CD4-positive, alpha-beta T cell (primary cell): ENCODE measurements at regions not wholly inside any gene's neighbourhood (a gene's known extent, or its start where the extent isn't known, plus 50 kb on each side); places are given as distances from the start of the nearest gene placed in this dataset.

Experiments used
- ATAC-seq: fragments of 200-7000 bp; cut with Tn5 transposase; one replicate; pipeline ENCODE4 v1.10.0; 2022; ENCODE audit warnings: mild to moderate bottlenecking; ENCODE audit not compliant: poor library complexity
- CTCF ChIA-PET: fragments of 350-600 bp; sonication (Branson Sonifier 250); formaldehyde crosslinking; loops from one replicate; lab custom pipeline; 2021; ENCODE audit warnings: antibody characterized with exemption, inconsistent platforms; lab: Charles Lee
- POLR2A ChIA-PET: fragments of 350-600 bp; sonication (Branson Sonifier 250); formaldehyde crosslinking; loops from one replicate; lab custom pipeline; 2021; ENCODE audit warnings: antibody characterized with exemption, inconsistent platforms; lab: Charles Lee
- DNase-seq, 14 experiments: peaks; one replicate each; pipeline ENCODE4 v3.0.0-alpha.2; 2013 to 2020; ENCODE audit warnings: mixed read lengths in 2 of 14
- H3K27ac ChIP-seq, 2 donors: one replicate each; pipeline versions ENCODE4 v1.5.1 to v1.7.0; 2013; ENCODE audit warnings: low read length in 2 of 2, low read depth in 1 of 2, mild to moderate bottlenecking in 1 of 2
- H3K27me3 ChIP-seq, 2 experiments: 1 replicate in 1 of 2; 2 replicates in 1 of 2; pipeline versions ENCODE4 v1.6.1 to v1.7.0; 2013; ENCODE audit warnings: low read length in 2 of 2, control low read depth in 1 of 2, mild to moderate bottlenecking in 1 of 2, moderate library complexity in 1 of 2; ENCODE audit not compliant: insufficient read depth in 2 of 2, control insufficient read depth in 1 of 2
- H3K36me3 ChIP-seq: one replicate; pipeline ENCODE4 v1.6.1; 2013; ENCODE audit warnings: low read length, control low read depth; ENCODE audit not compliant: insufficient read depth
- H3K4me1 ChIP-seq: one replicate; pipeline ENCODE4 v1.6.1; 2013; ENCODE audit warnings: low read length, control low read depth; ENCODE audit not compliant: insufficient read depth
- H3K4me3 ChIP-seq: one replicate; pipeline ENCODE4 v1.5.1; 2013; ENCODE audit warnings: mild to moderate bottlenecking, low read length, moderate library complexity
- H3K9me3 ChIP-seq, 2 experiments: 1 replicate in 1 of 2; 2 replicates in 1 of 2; pipeline versions ENCODE4 v1.6.1 to v1.7.0; 2013; ENCODE audit warnings: low read length in 2 of 2, mild to moderate bottlenecking in 2 of 2, control low read depth in 1 of 2, moderate library complexity in 1 of 2; ENCODE audit not compliant: control insufficient read depth in 1 of 2, insufficient read depth in 1 of 2
- H3K27ac Mint-ChIP-seq: one replicate; pipeline ENCODE4 v1.8.0; 2020; ENCODE audit warnings: mixed read lengths
- H3K27me3 Mint-ChIP-seq: one replicate; pipeline ENCODE4 v1.8.0; 2021; ENCODE audit warnings: mixed read lengths
- H3K36me3 Mint-ChIP-seq: one replicate; pipeline ENCODE4 v1.8.0; 2021; ENCODE audit warnings: low read depth, mixed read lengths
- H3K4me1 Mint-ChIP-seq: one replicate; pipeline ENCODE4 v1.8.0; 2021; ENCODE audit warnings: low read depth, mixed read lengths
- H3K4me3 Mint-ChIP-seq: one replicate; pipeline ENCODE4 v1.8.0; 2020; ENCODE audit warnings: mild to moderate bottlenecking, mixed read lengths
- H3K9me3 Mint-ChIP-seq: one replicate; pipeline ENCODE4 v1.8.0; 2020; ENCODE audit warnings: mixed read lengths
- CTCF ChIP-seq: fragments of 200-600 bp; IDR thresholded peaks from one replicate; pipeline ENCODE4 v1.8.0; 2022; ENCODE audit warnings: antibody characterized with exemption, mild to moderate bottlenecking
- intact Hi-C, 2 experiments: fragments of 100-400 bp; cut with DNase I in 1 of 2; cut with micrococcal nuclease in 1 of 2; formaldehyde crosslinking; loops; one replicate each; pipeline versions ENCODE4 v1.15.1 to v1.9.0; 2023 to 2025; cut with DNase I, micrococcal nuclease

- ChIA-PET CTCF (no interaction called here), POLR2A (no interaction called here)
- no peak overlapping the region for H3K27ac ChIP-seq
- H3K4me3 ChIP-seq = no peak overlapping the region
- no peaks in the 10 kb centered on the region for H3K27me3 ChIP-seq
- Mint-ChIP-seq H3K4me3 (no peak overlapping the region), H3K36me3 (no peaks in the 10 kb centered on the region), H3K27me3 (no peaks in the 10 kb centered on the region), H3K9me3 (no peaks in the 10 kb centered on the region), H3K4me1 (no peaks in the 10 kb centered on the region), H3K27ac (no peak overlapping the region)
- intact Hi-C loops = no loop called here
- DNase-seq = no peak
- H3K9me3 ChIP-seq = no peaks in the 10 kb centered on the region
- TF ChIP-seq CTCF = no peak
- H3K4me1 ChIP-seq = no peaks in the 10 kb centered on the region
- H3K36me3 ChIP-seq = no peaks in the 10 kb centered on the region
- ATAC-seq = no peak
Observed at GRCh38 chrY:15471371-15471770, 947.0 kb downstream of the NLGN4Y start.

GRCh38 chrY:15478348-15478963, 954.1 kb downstream of the NLGN4Y start:
- no peaks in the 10 kb centered on the region for H3K36me3 Mint-ChIP-seq
- CTCF ChIA-PET = no interaction called here

GRCh38 chrY:15500536-15500935, 976.2 kb downstream of the NLGN4Y start:
- intact Hi-C loops = no loop called here
- no peak overlapping the region for H3K4me3 ChIP-seq
- no peak overlapping the region for H3K27ac Mint-ChIP-seq
- H3K4me3 Mint-ChIP-seq = no peak overlapping the region
- DNase-seq = no peak
- no peaks in the 10 kb centered on the region for H3K36me3 Mint-ChIP-seq
- H3K4me1 ChIP-seq = no peaks in the 10 kb centered on the region
- H3K9me3 ChIP-seq = no peaks in the 10 kb centered on the region
- ChIA-PET CTCF (no interaction called here), POLR2A (no interaction called here)
- no peak for TF ChIP-seq CTCF
- peaks cover 19% of the 10 kb centered on the region for H3K27me3 Mint-ChIP-seq
- no peaks in the 10 kb centered on the region for H3K9me3 Mint-ChIP-seq
- H3K27ac ChIP-seq = no peak overlapping the region
- H3K4me1 Mint-ChIP-seq = no peaks in the 10 kb centered on the region
- no peaks in the 10 kb centered on the region for H3K36me3 ChIP-seq
- no peaks in the 10 kb centered on the region for H3K27me3 ChIP-seq
- ATAC-seq = no peak

More at GRCh38 chrY:15478348-15478963, 954.1 kb downstream of the NLGN4Y start:
- H3K27ac Mint-ChIP-seq = no peak overlapping the region
- H3K9me3 Mint-ChIP-seq = no peaks in the 10 kb centered on the region
- H3K27ac ChIP-seq = no peak overlapping the region
- H3K36me3 ChIP-seq = no peaks in the 10 kb centered on the region
- no peak overlapping the region for H3K4me3 ChIP-seq
- no peaks in the 10 kb centered on the region for H3K4me1 Mint-ChIP-seq
- ATAC-seq (no peak), DNase-seq (no peak)
- no peak for TF ChIP-seq CTCF
- H3K27me3 ChIP-seq = no peaks in the 10 kb centered on the region
- peaks cover 4% of the 10 kb centered on the region for H3K27me3 Mint-ChIP-seq
- H3K4me1 ChIP-seq = no peaks in the 10 kb centered on the region
- H3K9me3 ChIP-seq = no peaks in the 10 kb centered on the region
- POLR2A ChIA-PET = no interaction called here
- H3K4me3 Mint-ChIP-seq = no peak overlapping the region
- intact Hi-C loops = no loop called here
